HG02884 (cell line): ENCODE measurements at regions not wholly inside any gene's neighbourhood (a gene's known extent, or its start where the extent isn't known, plus 50 kb on each side); places are given as distances from the start of the nearest gene placed in this dataset.

ENCODE experiments used
- ATAC-seq: cut with Tn5 transposase; IDR thresholded peaks from one replicate; pipeline ENCODE4 v1.9.1; 2021; ENCODE audit warnings: mild to moderate bottlenecking, moderate library complexity; ENCODE audit not compliant: unreplicated experiment

- no peak for ATAC-seq
These were observed 415.4 kb downstream of the ATP23 start for GRCh38 chr12:58356794-58357193.

- ATAC-seq: no peak
These were observed 416.1 kb downstream of the ATP23 start for GRCh38 chr12:58357511-58357910.

- ATAC-seq: no peak
These were observed 417.0 kb downstream of the ATP23 start for GRCh38 chr12:58358369-58358768.

GRCh38 chr12:58359084-58359483 lies 417.7 kb downstream of the ATP23 start:
- no peak for ATAC-seq

- no peak for ATAC-seq
These were observed 419.7 kb downstream of the ATP23 start for GRCh38 chr12:58361056-58361455.

- ATAC-seq: no peak
These were observed 422.6 kb downstream of the ATP23 start for GRCh38 chr12:58363971-58364370.

GRCh38 chr12:58364389-58365086 lies 423.2 kb downstream of the ATP23 start:
- ATAC-seq: no peak

GRCh38 chr12:58365087-58365390 lies 423.7 kb downstream of the ATP23 start:
- no peak for ATAC-seq

- ATAC-seq: no peak
These were observed 425.7 kb downstream of the ATP23 start for GRCh38 chr12:58367041-58367440.

- no peak for ATAC-seq
These were observed 426.6 kb downstream of the ATP23 start for GRCh38 chr12:58368001-58368400.

- no peak for ATAC-seq
These were observed 428.2 kb downstream of the ATP23 start for GRCh38 chr12:58369576-58369975.

- peak; percentile 92 for ATAC-seq
These were observed 430.9 kb downstream of the ATP23 start for GRCh38 chr12:58372298-58372697.

- ATAC-seq: no peak
These were observed 436.7 kb downstream of the ATP23 start for GRCh38 chr12:58378028-58378427.

- no peak for ATAC-seq
These were observed 440.2 kb downstream of the ATP23 start for GRCh38 chr12:58381546-58381945.

- ATAC-seq: no peak
These were observed 442.8 kb downstream of the ATP23 start for GRCh38 chr12:58384196-58384595.

- ATAC-seq: no peak
These were observed 444.8 kb downstream of the ATP23 start for GRCh38 chr12:58386136-58386535.

GRCh38 chr12:58387199-58387598 lies 445.8 kb downstream of the ATP23 start:
- ATAC-seq: no peak

- no peak for ATAC-seq
These were observed 446.9 kb downstream of the ATP23 start for GRCh38 chr12:58388261-58388660.

- ATAC-seq: no peak
These were observed 451.8 kb downstream of the ATP23 start for GRCh38 chr12:58393152-58393551.

GRCh38 chr12:58395056-58395455 lies 453.7 kb downstream of the ATP23 start:
- no peak for ATAC-seq

GRCh38 chr12:58395470-58395869 lies 454.1 kb downstream of the ATP23 start:
- no peak for ATAC-seq

- ATAC-seq: no peak
These were observed 454.9 kb downstream of the ATP23 start for GRCh38 chr12:58396239-58396638.

GRCh38 chr12:58405363-58405762 lies 464.0 kb downstream of the ATP23 start:
- ATAC-seq: no peak
